Transverse colon (tissue), 3 donors: ENCODE measurements at regions not wholly inside any gene's neighbourhood (a gene's known extent, or its start where the extent isn't known, plus 50 kb on each side); places are given as distances from the start of the nearest gene placed in this dataset.

Source experiments
- POLR2A ChIP-seq: fragments of 450-650 bp; IDR thresholded peaks from one replicate; pipeline ENCODE4 v1.6.1; 2016; ENCODE audit warnings: antibody characterized with exemption, mild to moderate bottlenecking, moderate library complexity
- TF ChIP-seq, protein P1 (sequence below), 5 experiments: fragments of 200-600 bp in 3 of 5; fragments of 450-650 bp in 2 of 5; sonication (generic) in 3 of 5; IDR thresholded peaks; 1 replicate in 2 of 5; 2 replicates in 3 of 5; pipeline ENCODE4 v1.5.1; 2016 to 2017; ENCODE audit warnings: antibody characterized with exemption in 5 of 5, inconsistent platforms in 3 of 5, mild to moderate bottlenecking in 2 of 5, moderate library complexity in 1 of 5

DNA sequence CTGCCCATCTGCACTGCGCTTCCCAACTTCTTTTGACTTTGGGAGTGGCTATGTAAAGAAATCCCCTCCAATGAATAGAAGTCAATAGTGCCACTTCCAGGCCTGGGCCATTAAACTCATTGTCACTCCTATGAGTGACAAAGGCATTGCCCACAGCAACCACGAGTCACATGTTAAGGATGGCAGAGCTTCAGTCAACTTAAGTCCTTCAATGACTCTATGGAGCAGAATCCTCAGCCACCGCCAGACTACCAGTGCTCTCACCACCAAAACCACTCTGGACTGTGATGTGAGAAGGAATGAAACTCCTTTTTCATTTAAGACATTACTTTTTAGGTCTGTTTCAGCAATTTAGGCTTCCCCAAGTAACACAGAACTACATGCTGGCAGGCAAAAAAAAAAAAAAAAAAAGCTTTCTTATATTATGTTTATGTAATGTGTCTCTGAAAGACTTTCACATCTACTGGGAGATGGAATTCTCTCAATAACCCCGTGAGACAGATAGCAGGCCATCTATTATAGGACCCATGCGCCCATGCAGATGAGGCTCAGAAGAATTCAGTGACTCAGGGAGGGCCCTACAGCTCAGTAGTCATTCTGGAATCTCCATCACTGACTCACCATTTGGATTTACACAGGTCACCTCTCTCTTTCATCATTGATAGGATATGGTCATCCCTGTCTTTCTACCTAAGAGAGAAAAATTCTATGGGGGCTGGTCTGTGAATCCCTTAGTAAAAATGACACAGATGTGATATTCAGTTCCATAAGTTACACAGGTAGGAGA is 180.5 kb downstream of the CEMIP2 start:
- TF ChIP-seq POLR2A, result no peak
- TF ChIP-seq, protein P1, sequence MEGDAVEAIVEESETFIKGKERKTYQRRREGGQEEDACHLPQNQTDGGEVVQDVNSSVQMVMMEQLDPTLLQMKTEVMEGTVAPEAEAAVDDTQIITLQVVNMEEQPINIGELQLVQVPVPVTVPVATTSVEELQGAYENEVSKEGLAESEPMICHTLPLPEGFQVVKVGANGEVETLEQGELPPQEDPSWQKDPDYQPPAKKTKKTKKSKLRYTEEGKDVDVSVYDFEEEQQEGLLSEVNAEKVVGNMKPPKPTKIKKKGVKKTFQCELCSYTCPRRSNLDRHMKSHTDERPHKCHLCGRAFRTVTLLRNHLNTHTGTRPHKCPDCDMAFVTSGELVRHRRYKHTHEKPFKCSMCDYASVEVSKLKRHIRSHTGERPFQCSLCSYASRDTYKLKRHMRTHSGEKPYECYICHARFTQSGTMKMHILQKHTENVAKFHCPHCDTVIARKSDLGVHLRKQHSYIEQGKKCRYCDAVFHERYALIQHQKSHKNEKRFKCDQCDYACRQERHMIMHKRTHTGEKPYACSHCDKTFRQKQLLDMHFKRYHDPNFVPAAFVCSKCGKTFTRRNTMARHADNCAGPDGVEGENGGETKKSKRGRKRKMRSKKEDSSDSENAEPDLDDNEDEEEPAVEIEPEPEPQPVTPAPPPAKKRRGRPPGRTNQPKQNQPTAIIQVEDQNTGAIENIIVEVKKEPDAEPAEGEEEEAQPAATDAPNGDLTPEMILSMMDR (IDR thresholded peaks at IDR 0.05), result no peak
